ENCODE measurements at regions not wholly inside any gene's neighbourhood (a gene's known extent, or its start where the extent isn't known, plus 50 kb on each side); places are given as distances from the start of the nearest gene placed in this dataset.
"Not testable (repeated sequence)": the region's sequence is repeated elsewhere in the genome, so short reads cannot be mapped to it uniquely, and the experiment has no call there.

DNA sequence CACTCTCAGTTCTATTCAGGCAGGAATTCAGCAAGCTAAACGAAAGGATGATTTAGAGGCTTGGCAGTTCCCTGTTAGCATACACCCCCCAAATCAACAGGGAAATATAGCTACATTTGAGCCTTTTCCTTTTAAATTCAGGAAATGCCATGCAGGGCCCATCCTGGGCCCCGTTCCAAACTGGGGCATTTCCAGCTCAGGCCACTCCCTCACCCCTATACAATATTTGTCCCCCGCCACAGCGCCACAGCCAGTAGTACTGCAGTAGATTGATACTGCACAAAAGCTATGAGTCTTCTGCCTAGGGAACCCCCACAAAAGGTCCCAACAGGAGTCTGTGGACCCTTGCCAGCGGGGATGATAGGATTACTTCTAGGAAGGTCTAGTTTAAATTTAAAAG, 102.0 kb upstream of the MAPK10 start:
- DNase-seq (ENCODE audit: extremely low read depth in 1 of 11, low read depth in 9 of 11, low spot score in 4 of 11): no peak

DNA sequence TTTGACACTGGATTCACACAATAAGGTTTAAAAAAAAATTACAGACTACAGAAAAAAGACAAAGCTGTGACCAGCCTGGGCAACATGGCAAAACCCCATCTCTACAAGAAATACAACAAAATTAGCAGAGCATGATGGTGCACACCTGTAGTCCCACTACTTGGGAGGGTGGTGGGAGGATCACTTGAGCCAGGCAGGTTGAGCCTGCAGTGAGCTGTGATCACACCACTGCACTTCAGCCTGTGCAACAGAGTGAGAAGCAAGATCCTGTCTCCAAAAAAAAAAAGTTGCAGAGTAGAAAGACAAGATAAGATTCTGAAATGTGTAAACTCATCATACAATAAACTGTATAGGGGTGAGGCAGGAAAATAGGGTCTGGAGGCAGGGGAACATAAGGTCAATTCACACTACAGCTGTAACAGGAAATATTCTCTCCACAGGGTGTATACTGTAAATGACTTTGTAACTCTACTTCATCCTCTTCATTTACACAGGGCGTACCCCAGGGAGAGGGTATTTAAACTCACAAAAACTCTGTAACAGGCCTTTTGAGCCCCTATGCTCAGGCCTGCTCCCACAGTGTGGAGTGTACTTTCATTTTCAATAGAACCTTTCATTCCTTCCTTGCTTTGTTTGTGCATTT, 112.6 kb upstream of the MAPK10 start:
- no peak for DNase-seq (ENCODE audit: extremely low read depth in 1 of 11, low read depth in 9 of 11, low spot score in 4 of 11)

DNA sequence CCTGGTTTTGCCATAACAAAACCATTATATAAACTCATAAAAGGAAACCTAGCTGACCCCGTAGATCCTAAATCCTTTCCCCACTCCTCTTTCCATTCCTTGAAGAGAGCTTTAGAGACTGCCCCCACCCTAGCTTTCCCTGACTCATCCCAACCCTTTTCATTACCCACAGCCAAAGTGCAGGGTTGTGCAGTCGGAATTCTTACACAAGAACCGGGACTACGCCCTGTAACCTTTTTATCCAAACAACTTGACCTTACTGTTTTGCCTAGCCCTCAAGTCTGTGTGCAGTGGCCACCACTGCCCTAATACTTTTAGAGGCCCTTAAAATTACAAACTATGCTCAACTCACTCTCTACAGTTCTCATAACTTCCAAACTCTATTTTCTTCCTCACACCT, 116.0 kb upstream of the PTPN13 start:
- not testable (repeated sequence) for DNase-seq (ENCODE audit: extremely low read depth in 1 of 11, low read depth in 9 of 11, low spot score in 4 of 11)

DNA sequence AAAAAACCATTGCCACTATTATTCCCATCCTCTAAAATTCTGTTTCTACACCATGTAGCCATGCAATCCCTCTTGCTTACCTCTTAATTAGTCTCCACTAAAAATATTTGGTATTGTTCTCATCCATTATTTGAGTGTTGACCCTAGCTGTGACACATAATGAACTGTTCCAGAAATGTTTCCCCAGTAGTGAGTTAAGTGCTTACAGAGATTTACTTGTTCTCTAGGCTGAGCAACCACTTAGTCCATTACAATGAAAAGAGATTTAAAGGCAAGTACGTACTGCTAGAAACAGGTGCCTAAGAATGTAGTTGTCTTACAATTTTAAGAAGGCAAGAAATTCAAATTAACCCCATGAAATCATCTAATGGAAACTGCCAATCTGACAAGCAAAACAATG, 112.7 kb upstream of the PTPN13 start:
- DNase-seq (ENCODE audit: extremely low read depth in 1 of 11, low read depth in 9 of 11, low spot score in 4 of 11): no peak

DNA sequence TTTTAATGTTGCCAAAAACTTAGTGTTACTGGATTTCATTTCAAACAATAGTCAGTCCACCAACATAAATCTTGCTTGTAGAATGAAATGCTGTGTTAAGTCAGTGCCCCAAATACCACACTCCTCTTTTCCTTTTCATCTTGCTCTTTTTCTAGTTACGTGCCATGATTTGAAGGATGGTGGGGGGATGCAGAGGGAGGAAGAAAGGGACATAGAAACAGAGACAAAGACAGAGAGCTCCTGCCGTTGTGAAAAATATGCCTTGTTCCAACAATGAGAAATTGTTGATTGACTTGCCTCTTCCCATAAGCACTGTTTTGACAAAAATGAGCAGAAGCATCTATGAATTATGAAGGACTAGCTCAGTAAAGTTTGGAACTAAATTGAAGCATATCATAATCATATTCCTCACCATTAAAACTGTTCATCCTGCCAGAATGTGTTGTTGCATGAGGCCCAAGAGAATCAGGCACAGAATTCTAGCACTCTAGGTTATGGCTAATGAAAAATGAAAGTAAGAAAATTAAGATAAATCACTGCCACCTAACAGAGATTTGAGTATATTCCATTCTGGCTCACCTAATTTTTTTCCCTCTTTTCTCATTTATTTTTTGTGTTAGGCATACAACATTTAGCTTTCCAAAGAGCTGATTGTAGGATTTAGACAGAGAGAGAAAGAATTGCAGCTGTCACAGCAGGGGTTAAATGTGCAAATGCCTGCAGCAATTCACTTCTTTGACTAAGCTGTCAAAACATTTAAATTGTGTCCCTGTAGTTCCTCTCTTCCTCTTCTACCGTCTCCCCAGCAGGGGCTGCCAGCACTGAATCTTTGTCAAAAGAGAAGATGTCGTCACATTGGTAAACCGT, 111.6 kb upstream of the PTPN13 start:
- no peak for DNase-seq (ENCODE audit: extremely low read depth in 1 of 11, low read depth in 9 of 11, low spot score in 4 of 11)

DNA sequence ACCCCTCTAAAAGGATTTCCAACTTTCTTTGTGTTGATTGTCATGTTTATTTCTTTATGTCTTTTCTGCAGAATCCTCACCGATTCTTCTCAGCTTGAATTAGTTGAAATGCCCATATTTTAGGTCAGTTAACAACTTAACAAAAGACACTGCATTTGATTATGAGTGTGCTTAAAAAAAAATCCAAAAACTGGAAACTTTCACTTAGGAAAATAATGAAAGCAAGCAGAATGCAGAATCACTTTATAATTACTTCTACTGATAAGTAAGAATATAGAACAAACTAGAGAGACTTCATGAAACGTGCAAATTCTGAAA, 111.0 kb upstream of the PTPN13 start:
- no peak for DNase-seq (ENCODE audit: extremely low read depth in 1 of 11, low read depth in 9 of 11, low spot score in 4 of 11)

DNA sequence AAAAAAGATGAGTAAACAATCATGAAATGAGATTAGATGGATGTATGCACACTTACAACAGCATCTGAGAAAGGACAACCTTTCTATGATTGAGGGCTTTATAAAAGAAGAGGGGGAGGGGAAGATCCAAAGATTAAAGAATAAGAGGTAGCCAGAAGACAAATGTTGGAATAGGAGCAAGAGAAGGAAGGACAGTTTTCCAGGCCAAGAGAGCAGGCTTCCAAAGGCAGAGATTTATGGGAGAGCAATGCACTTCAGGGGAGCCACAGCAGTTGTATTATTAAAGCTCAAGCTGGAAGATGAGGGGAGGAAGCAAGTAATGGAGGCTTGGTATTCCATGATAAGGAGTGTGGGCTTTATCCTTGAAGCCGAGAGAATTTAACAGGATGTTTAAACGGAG, 110.3 kb upstream of the PTPN13 start:
- DNase-seq (ENCODE audit: extremely low read depth in 1 of 11, low read depth in 9 of 11, low spot score in 4 of 11): no peak

DNA sequence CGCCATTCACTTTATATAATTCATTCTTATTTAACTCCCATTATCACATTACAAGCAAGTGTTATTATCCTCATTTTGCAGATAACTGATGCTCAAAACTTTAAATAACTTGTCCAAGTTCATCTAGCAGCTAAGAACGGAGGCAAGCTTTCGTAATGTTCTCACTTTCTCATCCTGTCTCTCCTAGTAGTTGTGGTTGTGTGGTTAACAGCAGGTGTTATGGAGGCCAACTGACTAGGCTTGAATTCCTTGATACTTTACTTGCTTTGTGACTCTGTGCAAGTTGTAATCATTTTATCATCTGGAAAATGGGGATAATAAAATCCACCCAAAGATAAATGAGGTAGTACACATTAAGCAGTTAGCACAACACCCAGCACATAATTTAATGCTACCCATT, 109.9 kb upstream of the PTPN13 start:
- DNase-seq (ENCODE audit: extremely low read depth in 1 of 11, low read depth in 9 of 11, low spot score in 4 of 11): no peak

DNA sequence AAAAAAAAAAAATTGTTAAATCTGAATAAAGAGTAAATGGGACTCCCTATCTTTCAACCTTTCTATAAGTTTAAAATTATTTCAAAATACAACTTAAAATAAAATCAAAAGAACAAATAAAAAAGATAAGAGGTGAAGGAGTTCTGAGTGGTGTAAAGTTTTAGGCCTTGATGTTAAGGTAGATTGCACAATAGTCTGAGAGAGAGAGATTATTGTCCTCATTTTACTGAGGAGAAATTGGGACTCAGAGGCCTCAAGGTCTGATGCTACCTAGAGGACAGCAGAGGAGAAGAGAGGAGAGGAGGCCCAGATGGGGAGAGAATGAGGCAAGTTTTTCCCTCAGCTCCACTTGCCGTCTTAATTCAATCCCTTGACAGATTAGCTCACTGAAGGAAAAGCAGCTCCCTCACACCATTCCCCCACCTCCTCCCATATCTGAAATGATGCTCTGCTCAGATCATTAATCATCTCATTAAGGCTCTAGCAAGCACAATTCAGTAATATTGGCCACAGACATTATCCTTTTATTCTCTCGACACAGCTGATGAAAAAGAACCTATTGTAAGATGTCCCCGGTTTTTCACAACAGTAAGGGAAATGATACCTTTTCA, 106.3 kb upstream of the PTPN13 start:
- DNase-seq (ENCODE audit: extremely low read depth in 1 of 11, low read depth in 9 of 11, low spot score in 4 of 11): no peak

DNA sequence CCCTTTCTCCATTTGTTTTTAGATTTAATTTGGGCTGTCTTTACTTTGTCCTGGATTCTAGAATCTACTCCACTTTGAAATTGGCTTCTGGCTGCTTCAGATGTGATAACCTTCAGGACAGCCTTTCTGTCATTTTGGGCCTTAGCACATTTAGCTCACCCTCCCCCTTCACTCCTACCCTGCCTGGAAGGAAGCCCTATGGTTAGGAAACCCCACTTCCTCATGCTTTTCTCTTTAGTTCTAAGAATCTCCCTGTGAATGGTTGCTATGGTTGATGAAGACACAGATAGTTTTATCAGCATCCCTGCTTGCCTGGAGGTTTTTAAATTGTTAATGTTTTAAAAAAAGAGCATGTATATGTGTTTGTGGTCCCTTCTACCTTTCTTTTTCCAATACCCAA, 100.7 kb upstream of the PTPN13 start:
- DNase-seq (ENCODE audit: extremely low read depth in 1 of 11, low read depth in 9 of 11, low spot score in 4 of 11): no peak

DNA sequence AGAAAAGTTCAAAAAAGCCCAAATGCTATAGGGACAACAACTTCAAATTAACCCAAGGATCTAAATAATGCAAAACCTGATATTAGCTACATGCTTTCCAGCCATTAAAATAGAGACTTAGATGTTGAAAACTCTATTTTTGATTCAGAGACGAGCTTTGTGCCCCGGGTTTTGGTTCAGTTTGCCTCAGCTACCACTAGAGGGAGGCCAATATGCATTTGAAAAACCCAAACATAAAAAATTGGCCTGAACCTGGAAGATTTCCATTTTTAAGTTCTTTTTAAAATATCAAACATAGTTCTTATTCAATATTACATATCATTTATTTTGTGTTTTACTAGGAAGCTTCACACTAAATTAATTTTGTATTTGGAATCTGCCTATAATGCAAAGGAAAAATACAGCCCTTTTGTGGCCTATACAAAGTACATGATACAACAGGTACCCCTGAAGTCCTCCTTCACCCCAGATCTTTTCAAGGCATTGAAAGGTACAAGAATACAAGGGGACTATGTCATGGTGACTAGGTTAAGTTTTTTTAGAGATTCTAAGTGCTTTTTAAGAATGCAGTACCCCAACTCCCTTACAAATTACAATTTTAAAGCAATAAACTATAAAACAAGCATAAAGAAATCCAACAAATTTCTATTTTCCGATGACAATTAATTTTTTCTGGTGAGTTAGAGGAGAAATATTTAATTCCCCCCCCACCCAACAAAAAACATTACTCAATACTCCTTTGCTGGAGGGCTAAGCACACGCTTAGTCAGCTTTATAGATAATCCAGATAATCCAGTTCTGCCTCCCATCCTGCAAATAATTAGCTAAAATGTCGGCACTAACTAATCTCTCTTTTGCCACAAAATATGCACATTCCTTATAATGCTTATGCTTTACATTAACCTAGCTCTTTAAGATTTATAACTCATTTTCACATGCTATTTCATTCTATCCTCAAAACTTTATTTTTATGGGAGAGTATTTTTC, 97.7 kb upstream of the PTPN13 start:
- DNase-seq (ENCODE audit: extremely low read depth in 1 of 11, low read depth in 9 of 11, low spot score in 4 of 11): peak in 4 of 11 donors; percentile 28 to 43 (median 32)

DNA sequence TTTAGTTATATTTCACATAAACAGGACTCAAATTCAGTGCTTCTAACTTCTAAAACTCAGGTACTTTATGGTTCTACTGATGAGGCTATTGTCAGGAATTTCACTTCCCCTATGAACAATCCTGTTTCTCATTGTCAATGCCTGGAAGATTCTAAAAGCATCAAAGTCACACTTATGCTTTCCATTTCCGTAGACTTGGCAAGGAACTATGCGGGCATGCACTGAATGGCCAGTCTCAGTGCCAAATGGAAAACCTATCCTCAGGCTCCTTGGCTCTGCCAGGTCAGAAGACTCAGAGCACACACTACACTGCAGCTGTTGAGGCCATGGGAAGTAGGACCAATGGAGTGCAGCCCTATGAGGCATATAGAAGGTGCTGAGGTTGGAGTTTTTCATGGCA, 97.0 kb upstream of the PTPN13 start:
- no peak for DNase-seq (ENCODE audit: extremely low read depth in 1 of 11, low read depth in 9 of 11, low spot score in 4 of 11)

DNA sequence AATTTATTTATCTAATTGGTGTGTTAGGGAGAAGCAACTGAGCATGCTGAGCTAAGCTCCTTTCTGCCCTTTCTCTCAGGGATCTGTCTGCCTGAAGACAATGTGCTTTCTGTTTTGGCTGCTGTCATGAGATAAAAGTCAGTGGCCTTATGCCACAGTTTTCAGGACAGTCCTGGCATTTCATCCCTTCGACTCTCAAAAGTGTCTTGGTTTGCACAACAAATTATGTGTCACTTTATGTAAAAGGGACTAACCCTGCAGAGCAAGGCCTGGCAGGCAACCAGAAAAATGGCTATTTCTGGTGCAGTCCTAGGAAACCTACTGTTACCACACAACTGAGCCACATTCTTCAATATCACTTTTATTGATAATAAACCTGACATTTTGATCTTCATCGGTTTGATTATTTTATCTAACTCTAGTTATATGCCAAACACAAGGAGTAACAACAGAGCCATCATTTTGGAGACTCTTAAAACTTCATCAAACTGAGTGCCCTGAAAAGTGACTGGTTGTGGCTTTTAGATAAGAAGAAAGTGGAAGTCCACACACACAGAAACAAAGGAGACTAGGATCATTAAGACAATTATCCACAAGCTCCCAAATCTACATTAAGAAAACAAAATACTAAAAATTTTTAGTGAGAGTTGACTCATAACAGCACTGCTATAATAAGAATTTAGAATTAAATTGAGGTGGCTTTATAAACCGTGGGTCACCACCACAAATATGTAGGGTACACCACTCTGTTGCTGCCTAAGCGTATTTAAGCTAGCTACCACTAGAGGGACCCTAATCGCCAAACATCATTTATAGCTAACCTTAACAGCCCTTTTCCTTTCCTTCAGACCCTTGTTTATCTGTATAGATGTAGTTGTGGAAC, 95.9 kb upstream of the PTPN13 start:
- DNase-seq (ENCODE audit: extremely low read depth in 1 of 11, low read depth in 9 of 11, low spot score in 4 of 11): peak in 8 of 11 donors; percentile 39 to 70 (median 52)

DNA sequence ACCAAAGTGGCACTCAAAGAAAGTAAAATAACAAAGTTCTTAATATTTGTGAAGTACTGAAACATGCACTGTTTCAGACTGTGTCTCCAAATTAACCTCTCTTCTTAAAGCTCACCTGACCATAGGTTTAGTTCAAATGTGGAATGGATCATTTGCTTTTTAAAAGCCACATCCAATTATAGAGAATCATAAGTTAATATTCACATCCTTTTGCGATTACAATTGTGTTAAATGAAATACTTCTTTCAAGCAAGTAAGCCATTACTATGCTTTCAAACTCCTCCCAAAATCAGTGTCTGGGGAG, 95.3 kb upstream of the PTPN13 start:
- DNase-seq (ENCODE audit: extremely low read depth in 1 of 11, low read depth in 9 of 11, low spot score in 4 of 11): no peak

DNA sequence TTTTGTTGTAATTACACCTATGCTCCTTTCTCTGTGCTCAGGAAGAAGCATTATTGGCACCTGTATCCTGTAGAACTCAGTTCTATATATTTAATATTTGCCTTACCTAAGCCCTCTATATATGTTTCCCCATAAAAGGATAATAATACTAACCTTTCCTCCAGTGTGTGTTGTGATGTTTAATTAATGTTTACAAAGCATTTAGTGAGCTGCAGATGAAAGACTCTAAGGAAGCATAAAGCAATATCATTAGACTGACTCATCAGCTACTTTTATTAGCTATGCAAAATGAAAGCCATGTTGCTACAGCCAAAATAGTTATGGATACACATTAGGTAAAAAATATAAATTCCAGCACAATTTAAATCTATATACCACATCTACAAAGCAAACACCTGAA, 93.6 kb upstream of the PTPN13 start:
- DNase-seq (ENCODE audit: extremely low read depth in 1 of 11, low read depth in 9 of 11, low spot score in 4 of 11): no peak

DNA sequence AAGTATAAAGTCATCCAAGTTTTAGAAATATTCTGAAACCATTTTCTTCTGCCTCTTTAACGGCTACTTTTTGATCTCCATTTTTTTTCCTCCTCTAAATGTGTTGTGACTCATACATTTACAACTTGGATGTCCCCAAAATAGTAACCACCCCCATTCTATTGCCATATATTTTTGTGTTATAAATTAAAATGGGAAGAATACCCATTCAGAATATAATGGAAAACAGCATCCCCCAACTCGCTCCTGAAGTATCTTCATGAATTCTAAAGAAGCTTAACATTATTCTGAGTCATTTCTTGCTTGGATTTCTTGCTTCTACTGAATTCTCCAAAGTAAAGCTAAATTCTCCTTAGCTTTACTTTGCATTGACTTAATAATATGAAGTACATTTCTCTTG, 92.0 kb upstream of the PTPN13 start:
- DNase-seq (ENCODE audit: extremely low read depth in 1 of 11, low read depth in 9 of 11, low spot score in 4 of 11): no peak

DNA sequence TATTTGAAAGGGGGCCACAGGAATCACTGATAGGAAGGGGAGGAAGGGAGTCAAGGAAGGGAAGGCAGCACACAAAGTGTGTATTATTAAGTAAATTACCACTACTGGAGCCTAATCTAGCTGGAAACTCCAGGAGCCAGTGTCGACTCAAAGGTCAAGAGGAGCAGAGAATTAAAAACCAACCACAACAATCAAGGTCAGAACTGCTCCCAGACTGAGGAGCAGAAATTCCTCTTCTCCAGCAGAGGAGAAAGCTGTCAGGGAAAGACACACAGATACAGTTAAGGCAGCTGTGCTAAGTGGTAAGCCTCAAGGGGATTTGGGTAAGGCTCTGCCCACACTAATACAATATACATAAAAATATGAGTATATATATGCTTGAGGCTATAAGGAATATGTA, 87.5 kb upstream of the PTPN13 start:
- peak in 2 of 11 donors; percentile 29 to 39 for DNase-seq (ENCODE audit: extremely low read depth in 1 of 11, low read depth in 9 of 11, low spot score in 4 of 11)

DNA sequence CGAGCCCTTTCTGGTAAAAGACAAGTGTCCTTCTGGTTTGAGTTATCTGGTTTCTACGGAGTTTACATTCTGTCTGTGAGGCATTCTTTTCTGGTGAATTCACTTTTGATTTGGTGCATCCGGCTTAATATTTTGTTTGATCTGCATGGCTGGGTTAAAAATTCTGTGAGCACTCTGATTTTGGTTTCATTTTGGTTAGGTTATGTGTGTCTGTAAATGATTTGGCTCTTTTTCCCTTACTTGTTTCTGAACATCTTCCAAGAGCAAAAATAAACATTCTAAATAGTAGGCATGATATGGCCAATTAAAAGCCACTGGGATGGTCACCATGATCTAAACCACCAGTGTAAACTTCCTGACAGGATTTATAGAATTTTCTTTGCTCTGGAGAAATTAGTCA, 85.7 kb upstream of the PTPN13 start:
- DNase-seq (ENCODE audit: extremely low read depth in 1 of 11, low read depth in 9 of 11, low spot score in 4 of 11): no peak

DNA sequence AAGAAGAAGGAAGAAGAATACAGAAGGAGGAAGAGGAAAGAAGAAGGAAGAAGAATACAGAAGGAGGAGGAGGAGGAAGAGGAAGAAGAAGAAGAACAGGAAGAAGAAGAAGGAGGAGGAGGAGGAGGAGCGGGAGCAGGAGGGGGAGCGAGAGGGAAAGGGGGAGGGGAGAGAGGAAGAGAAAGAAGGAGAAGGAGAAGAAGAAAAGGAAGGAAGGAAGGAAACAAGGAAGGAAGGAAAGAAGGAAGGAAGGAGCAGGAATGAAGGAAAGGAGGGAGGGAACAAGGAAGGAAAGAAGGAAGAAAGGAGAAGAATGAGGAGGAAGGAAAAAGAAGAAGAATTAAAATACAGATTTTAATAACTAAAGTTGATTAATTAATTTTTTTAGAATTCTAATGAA, 82.5 kb upstream of the PTPN13 start:
- no peak for DNase-seq (ENCODE audit: extremely low read depth in 1 of 11, low read depth in 9 of 11, low spot score in 4 of 11)
